Hepatocyte (in vitro differentiated cells): ENCODE measurements at regions not wholly inside any gene's neighbourhood (a gene's known extent, or its start where the extent isn't known, plus 50 kb on each side); places are given as distances from the start of the nearest gene placed in this dataset.

Experiments
- EZH2 ChIP-seq: fragments of 200-600 bp; sonication (generic); IDR thresholded peaks from 2 replicates; pipeline ENCODE4 v1.6.1; 2016; ENCODE audit warnings: antibody characterized with exemption, mild to moderate bottlenecking, borderline replicate concordance
- TF ChIP-seq, protein P1 (sequence below): fragments of 200-600 bp; sonication (generic); IDR thresholded peaks from 2 replicates; pipeline ENCODE4 v1.5.1; 2016; ENCODE audit warnings: antibody characterized with exemption, mild to moderate bottlenecking; ENCODE audit not compliant: poor library complexity

DNA sequence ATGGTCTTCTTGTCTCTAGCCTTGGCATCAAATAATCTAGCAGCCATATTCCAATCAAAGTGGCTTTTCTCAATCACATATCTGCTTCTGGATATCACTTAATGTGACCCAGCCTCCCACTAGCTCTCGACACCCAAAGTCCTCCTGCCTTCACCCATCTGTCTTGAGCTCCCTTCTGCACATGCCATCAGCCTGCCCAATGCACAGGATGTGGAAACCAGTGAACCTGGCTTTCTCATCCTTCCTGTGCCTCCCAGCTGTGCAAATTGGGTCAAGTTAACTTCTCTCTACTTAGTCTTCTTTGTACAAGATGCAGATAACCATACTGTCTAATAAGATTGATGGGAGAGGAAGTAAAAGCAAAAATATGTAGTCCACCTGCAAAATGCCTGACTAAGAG lies 257.9 kb upstream of the PITRM1 start:
- TF ChIP-seq, protein P1, sequence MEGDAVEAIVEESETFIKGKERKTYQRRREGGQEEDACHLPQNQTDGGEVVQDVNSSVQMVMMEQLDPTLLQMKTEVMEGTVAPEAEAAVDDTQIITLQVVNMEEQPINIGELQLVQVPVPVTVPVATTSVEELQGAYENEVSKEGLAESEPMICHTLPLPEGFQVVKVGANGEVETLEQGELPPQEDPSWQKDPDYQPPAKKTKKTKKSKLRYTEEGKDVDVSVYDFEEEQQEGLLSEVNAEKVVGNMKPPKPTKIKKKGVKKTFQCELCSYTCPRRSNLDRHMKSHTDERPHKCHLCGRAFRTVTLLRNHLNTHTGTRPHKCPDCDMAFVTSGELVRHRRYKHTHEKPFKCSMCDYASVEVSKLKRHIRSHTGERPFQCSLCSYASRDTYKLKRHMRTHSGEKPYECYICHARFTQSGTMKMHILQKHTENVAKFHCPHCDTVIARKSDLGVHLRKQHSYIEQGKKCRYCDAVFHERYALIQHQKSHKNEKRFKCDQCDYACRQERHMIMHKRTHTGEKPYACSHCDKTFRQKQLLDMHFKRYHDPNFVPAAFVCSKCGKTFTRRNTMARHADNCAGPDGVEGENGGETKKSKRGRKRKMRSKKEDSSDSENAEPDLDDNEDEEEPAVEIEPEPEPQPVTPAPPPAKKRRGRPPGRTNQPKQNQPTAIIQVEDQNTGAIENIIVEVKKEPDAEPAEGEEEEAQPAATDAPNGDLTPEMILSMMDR = no peak
- TF ChIP-seq EZH2 = no peak
